Liver (tissue), 7 donors: ENCODE measurements at regions not wholly inside any gene's neighbourhood (a gene's known extent, or its start where the extent isn't known, plus 50 kb on each side); places are given as distances from the start of the nearest gene placed in this dataset.

Experiments used
- DNase-seq: peaks from one replicate; pipeline ENCODE4 v3.0.0-alpha.2; 2017; ENCODE audit warnings: low spot score
- H3K27ac ChIP-seq, 2 donors: one replicate each; pipeline ENCODE4 v1.7.0; 2013; ENCODE audit warnings: inconsistent platforms in 2 of 2, low read length in 2 of 2, control low read depth in 1 of 2, low read depth in 1 of 2, mild to moderate bottlenecking in 1 of 2
- H3K27me3 ChIP-seq, 4 donors: one replicate each; pipeline versions ENCODE4 v1.6.1 to v1.7.0; 2013; ENCODE audit warnings: low read length in 3 of 4, inconsistent platforms in 1 of 4, mild to moderate bottlenecking in 1 of 4, moderate library complexity in 1 of 4; ENCODE audit not compliant: control insufficient read depth in 4 of 4, insufficient read depth in 4 of 4
- H3K36me3 ChIP-seq, 4 donors: one replicate each; pipeline versions ENCODE4 v1.6.1 to v1.7.0; 2013; ENCODE audit warnings: low read length in 3 of 4, mild to moderate bottlenecking in 3 of 4, low read depth in 1 of 4, moderate library complexity in 1 of 4; ENCODE audit not compliant: control insufficient read depth in 4 of 4, insufficient read depth in 3 of 4
- H3K4me1 ChIP-seq, 4 donors: one replicate each; pipeline versions ENCODE4 v1.6.1 to v1.7.0; 2013; ENCODE audit warnings: low read length in 3 of 4, mild to moderate bottlenecking in 3 of 4, moderate library complexity in 1 of 4; ENCODE audit not compliant: control insufficient read depth in 4 of 4, insufficient read depth in 4 of 4
- H3K4me3 ChIP-seq, 3 donors: one replicate each; pipeline versions ENCODE4 v1.6.1 to v1.7.0; 2013; ENCODE audit warnings: low read length in 3 of 3, control low read depth in 1 of 3, low read depth in 1 of 3, mild to moderate bottlenecking in 1 of 3
- H3K9ac ChIP-seq, 2 donors: one replicate each; pipeline ENCODE4 v1.7.0; 2013; ENCODE audit warnings: low read length in 2 of 2, mild to moderate bottlenecking in 2 of 2, moderate library complexity in 2 of 2, control low read depth in 1 of 2, low read depth in 1 of 2
- H3K9me3 ChIP-seq, 4 donors: one replicate each; pipeline versions ENCODE4 v1.6.1 to v1.7.0; 2013; ENCODE audit warnings: low read length in 3 of 4; ENCODE audit not compliant: control insufficient read depth in 4 of 4
- FOXA1 ChIP-seq: IDR thresholded peaks from 2 replicates; pipeline ENCODE4 v1.6.1; 2016; ENCODE audit warnings: antibody characterized with exemption
- FOXA2 ChIP-seq: IDR thresholded peaks from 2 replicates; pipeline ENCODE4 v1.6.1; 2016; ENCODE audit warnings: antibody characterized with exemption
- HNF4A ChIP-seq, 2 donors: conservative IDR thresholded peaks; 2 replicates each; pipeline ENCODE4 v1.6.1; 2016; ENCODE audit warnings: antibody characterized with exemption in 2 of 2, mild to moderate bottlenecking in 2 of 2
- HNF4G ChIP-seq: IDR thresholded peaks from 2 replicates; pipeline ENCODE4 v1.6.1; 2016; ENCODE audit warnings: antibody characterized with exemption
- JUND ChIP-seq, 2 donors: IDR thresholded peaks; 2 replicates each; pipeline ENCODE4 v1.6.1; 2016; ENCODE audit warnings: antibody characterized with exemption in 2 of 2
- NR2F2 ChIP-seq: IDR thresholded peaks from 2 replicates; pipeline ENCODE4 v1.6.1; 2016; ENCODE audit warnings: antibody characterized with exemption
- RAD21 ChIP-seq, 2 donors: IDR thresholded peaks; 2 replicates each; pipeline ENCODE4 v1.6.1; 2016; ENCODE audit warnings: antibody characterized with exemption in 2 of 2, mild to moderate bottlenecking in 2 of 2
- RXRA ChIP-seq, 2 donors: IDR thresholded peaks; 2 replicates each; pipeline ENCODE4 v1.6.1; 2017 to 2018; ENCODE audit warnings: antibody characterized with exemption in 2 of 2, mild to moderate bottlenecking in 1 of 2
- SP1 ChIP-seq: IDR thresholded peaks from 2 replicates; pipeline ENCODE4 v1.6.1; 2018; ENCODE audit warnings: antibody characterized with exemption, mild to moderate bottlenecking
- YY1 ChIP-seq: IDR thresholded peaks from 2 replicates; pipeline ENCODE4 v1.6.1; 2016; ENCODE audit warnings: antibody characterized with exemption, mild to moderate bottlenecking
- WGBS: extraction: QIAGEN DNeasy Blood & Tissue Kit; methylation state at CpG from one replicate; pipeline ENCODE4 v1.1.7; 2013; 5-methylcytosine and 5-hydroxymethylcytosine counted together
- TF ChIP-seq, protein P1 (sequence below): IDR thresholded peaks from 2 replicates; pipeline ENCODE4 v1.6.1; 2016; ENCODE audit warnings: antibody characterized with exemption, mild to moderate bottlenecking
- TF ChIP-seq, protein P2 (sequence below): IDR thresholded peaks from 2 replicates; pipeline ENCODE4 v1.6.1; 2016; ENCODE audit warnings: antibody characterized with exemption
- TF ChIP-seq, protein P3 (sequence below): IDR thresholded peaks from 2 replicates; pipeline ENCODE4 v1.6.1; 2016; ENCODE audit warnings: antibody characterized with exemption
- TF ChIP-seq, protein P4 (sequence below): IDR thresholded peaks from 2 replicates; pipeline ENCODE4 v1.6.1; 2016; ENCODE audit warnings: antibody characterized with exemption
- donor health status: healthy.
- donor health status: healthy.
- donor health status: healthy.
- donor health status: healthy.

DNA sequence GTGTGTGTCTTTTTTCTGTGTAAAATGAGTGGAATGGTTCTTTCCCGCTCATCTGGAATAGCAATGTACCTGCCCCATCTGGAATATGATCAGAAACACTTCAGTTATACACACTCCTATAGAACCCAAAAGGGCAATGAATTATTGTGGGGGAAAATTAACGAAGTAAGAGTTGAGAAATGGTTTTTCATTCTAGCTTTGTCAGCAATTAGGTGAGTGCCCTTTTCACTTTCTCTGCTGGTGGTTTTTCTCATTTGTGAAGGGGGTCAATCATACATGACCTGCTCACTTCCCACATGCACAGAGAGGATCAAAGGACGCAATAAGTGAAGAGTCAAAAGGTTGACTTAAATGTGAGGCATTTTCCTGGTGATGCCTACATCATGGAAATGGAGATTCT lies 168.0 kb downstream of the HS3ST3B1 start:
- 91% methylated on average over 3 of the region's 3 CpGs for WGBS
- no peaks in the 10 kb centered on the region for H3K4me1 ChIP-seq

DNA sequence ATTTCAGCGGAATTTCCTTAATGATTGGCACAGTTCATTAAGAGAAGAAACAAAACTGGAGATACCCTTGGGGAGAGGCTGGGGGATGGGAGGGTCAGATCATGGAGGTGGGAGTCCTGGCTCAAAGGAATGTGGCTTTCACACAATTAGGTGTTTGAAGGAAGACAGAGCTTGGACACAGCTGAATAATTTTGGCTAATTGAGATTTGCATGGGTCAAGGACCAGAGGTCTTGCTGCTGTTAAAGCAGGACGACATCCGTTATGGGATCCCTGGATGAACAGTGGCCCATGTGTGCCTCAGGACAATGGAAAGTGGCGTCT lies 160.3 kb downstream of the HS3ST3B1 start:
- no peaks in the 10 kb centered on the region for H3K4me1 ChIP-seq
- H3K27me3 ChIP-seq, result no peaks in the 10 kb centered on the region
- H3K4me3 ChIP-seq, result no peak overlapping the region
- no peaks in the 10 kb centered on the region for H3K9me3 ChIP-seq
- 86% methylated on average over 4 of the region's 4 CpGs for WGBS
- H3K27ac ChIP-seq, result peak overlapping the region in 1 of 2 donors; percentile 35
- H3K36me3 ChIP-seq, result peaks cover 0 to 2% (median 0%) of the 10 kb centered on the region in 4 donors
- H3K9ac ChIP-seq, result no peak overlapping the region
- TF ChIP-seq RXRA (IDR thresholded peaks at IDR 0.05) (no peak), FOXA1 (no peak), SP1 (no peak), FOXA2 (no peak), HNF4G (no peak), YY1 (no peak), HNF4A (conservative IDR thresholded peaks at IDR 0.05) (no peak)
- TF ChIP-seq, protein P1, sequence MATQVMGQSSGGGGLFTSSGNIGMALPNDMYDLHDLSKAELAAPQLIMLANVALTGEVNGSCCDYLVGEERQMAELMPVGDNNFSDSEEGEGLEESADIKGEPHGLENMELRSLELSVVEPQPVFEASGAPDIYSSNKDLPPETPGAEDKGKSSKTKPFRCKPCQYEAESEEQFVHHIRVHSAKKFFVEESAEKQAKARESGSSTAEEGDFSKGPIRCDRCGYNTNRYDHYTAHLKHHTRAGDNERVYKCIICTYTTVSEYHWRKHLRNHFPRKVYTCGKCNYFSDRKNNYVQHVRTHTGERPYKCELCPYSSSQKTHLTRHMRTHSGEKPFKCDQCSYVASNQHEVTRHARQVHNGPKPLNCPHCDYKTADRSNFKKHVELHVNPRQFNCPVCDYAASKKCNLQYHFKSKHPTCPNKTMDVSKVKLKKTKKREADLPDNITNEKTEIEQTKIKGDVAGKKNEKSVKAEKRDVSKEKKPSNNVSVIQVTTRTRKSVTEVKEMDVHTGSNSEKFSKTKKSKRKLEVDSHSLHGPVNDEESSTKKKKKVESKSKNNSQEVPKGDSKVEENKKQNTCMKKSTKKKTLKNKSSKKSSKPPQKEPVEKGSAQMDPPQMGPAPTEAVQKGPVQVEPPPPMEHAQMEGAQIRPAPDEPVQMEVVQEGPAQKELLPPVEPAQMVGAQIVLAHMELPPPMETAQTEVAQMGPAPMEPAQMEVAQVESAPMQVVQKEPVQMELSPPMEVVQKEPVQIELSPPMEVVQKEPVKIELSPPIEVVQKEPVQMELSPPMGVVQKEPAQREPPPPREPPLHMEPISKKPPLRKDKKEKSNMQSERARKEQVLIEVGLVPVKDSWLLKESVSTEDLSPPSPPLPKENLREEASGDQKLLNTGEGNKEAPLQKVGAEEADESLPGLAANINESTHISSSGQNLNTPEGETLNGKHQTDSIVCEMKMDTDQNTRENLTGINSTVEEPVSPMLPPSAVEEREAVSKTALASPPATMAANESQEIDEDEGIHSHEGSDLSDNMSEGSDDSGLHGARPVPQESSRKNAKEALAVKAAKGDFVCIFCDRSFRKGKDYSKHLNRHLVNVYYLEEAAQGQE, result no peak
- no peak for DNase-seq

More for the DNA sequence above, 168.0 kb downstream of the HS3ST3B1 start:
- H3K36me3 ChIP-seq, result peaks cover 0 to 2% (median under 1%) of the 10 kb centered on the region in 4 donors
- H3K27ac ChIP-seq, result no peak overlapping the region
- no peaks in the 10 kb centered on the region for H3K9me3 ChIP-seq
- no peak overlapping the region for H3K4me3 ChIP-seq
- H3K27me3 ChIP-seq, result no peaks in the 10 kb centered on the region
- TF ChIP-seq RXRA (IDR thresholded peaks at IDR 0.05), result no peak
- TF ChIP-seq, protein P2, sequence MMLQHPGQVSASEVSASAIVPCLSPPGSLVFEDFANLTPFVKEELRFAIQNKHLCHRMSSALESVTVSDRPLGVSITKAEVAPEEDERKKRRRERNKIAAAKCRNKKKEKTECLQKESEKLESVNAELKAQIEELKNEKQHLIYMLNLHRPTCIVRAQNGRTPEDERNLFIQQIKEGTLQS, result no peak
- no peak overlapping the region for H3K9ac ChIP-seq
- DNase-seq, result no peak

DNA sequence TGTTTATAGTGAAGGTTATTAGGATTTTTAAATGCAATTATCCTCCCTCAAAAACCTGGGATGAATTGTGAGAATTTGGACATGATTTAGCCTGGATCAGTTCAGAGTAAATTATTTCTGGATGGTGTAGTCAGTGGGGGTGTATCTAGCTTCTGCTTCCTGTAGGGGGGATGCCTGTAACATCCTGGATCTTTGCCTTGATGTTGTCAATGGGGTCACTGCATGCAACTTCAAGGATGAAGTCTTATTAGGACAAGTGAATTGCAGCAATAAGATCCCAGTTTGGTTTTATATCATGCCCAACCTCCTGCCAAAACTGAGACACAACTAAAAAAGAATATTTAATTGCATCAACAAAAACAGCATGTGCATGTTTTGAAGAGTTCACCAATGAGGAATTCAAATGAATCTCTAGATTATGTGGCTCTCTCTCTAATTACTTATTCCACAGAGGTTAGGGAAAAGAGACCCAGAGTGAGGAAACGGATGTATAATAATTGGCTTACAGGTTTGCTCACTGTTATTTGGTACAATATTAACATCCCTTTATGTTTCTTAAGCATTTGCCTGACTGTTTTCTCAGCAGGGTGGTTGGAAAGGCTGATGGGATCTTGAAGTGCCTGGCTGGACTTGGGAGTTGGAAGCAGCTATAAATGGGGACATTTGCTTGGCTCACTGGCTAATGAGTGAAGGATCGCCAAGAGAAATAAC lies 159.8 kb downstream of the HS3ST3B1 start:
- no peak for TF ChIP-seq NR2F2
- TF ChIP-seq, protein P3, sequence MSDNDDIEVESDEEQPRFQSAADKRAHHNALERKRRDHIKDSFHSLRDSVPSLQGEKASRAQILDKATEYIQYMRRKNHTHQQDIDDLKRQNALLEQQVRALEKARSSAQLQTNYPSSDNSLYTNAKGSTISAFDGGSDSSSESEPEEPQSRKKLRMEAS, result no peak
- no peak for TF ChIP-seq JUND (IDR thresholded peaks at IDR 0.05)
- TF ChIP-seq, protein P4, sequence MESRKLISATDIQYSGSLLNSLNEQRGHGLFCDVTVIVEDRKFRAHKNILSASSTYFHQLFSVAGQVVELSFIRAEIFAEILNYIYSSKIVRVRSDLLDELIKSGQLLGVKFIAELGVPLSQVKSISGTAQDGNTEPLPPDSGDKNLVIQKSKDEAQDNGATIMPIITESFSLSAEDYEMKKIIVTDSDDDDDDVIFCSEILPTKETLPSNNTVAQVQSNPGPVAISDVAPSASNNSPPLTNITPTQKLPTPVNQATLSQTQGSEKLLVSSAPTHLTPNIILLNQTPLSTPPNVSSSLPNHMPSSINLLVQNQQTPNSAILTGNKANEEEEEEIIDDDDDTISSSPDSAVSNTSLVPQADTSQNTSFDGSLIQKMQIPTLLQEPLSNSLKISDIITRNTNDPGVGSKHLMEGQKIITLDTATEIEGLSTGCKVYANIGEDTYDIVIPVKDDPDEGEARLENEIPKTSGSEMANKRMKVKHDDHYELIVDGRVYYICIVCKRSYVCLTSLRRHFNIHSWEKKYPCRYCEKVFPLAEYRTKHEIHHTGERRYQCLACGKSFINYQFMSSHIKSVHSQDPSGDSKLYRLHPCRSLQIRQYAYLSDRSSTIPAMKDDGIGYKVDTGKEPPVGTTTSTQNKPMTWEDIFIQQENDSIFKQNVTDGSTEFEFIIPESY, result no peak
- TF ChIP-seq HNF4G, result no peak
- no peak for TF ChIP-seq YY1
- no peak for TF ChIP-seq FOXA1
- TF ChIP-seq FOXA2, result no peak
- no peak for TF ChIP-seq RAD21 (IDR thresholded peaks at IDR 0.05)
- TF ChIP-seq SP1, result no peak
- TF ChIP-seq, protein P2, result no peak
- H3K9ac ChIP-seq, result no peak overlapping the region
- H3K9me3 ChIP-seq, result no peaks in the 10 kb centered on the region
- DNase-seq, result no peak
- no peak overlapping the region for H3K4me3 ChIP-seq
- WGBS, result 87% methylated on average over 2 of the region's 2 CpGs
- H3K27ac ChIP-seq, result peak overlapping the region in 1 of 2 donors; percentile 35
- no peaks in the 10 kb centered on the region for H3K4me1 ChIP-seq
- no peaks in the 10 kb centered on the region for H3K27me3 ChIP-seq
- H3K36me3 ChIP-seq, result peaks cover 0 to 2% (median 0%) of the 10 kb centered on the region in 4 donors
